Islet precursor cell (in vitro differentiated cells): ENCODE measurements at regions not wholly inside any gene's neighbourhood (a gene's known extent, or its start where the extent isn't known, plus 50 kb on each side); places are given as distances from the start of the nearest gene placed in this dataset.
A peak's percentile ranks its signal among the peaks of the same experiment; 100 is the strongest.
"Not testable (repeated sequence)": the region's sequence is repeated elsewhere in the genome, so short reads cannot be mapped to it uniquely, and the experiment has no call there.

Experiments
- DNase-seq: peaks from one replicate; pipeline ENCODE4 v3.0.0-alpha.2; 2018

DNA sequence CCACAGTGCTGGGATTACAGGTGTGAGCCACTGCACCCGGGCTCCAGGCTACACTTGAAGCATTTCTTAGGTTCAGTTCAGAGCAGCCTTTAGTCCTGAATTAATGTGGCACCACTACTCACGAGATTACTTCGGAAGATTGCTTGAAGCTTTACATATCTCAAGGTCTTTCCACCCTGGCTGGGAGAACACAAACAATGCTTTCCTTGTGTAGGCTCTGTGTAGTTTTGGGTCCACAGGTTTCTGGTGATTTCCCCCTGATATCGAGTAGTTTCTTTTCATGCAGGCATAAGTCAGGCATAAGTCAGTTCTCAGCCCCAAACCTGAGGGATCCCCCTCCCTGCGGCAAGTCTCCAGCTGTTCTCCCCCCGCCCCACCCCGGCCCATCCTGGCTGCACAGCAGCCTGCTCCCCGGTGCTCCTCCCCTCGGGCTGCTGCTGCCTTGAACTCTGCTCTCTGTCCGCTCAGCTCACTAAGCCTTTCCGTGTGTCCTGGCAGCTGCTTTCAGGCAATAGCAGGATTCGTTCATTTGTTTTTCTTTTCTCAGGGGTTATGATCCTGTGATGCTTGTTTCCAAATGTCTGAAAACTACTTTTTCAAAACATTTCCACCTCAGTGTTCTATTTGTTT is 417.7 kb downstream of the TMEM121 start:
- DNase-seq, result no peak

DNA sequence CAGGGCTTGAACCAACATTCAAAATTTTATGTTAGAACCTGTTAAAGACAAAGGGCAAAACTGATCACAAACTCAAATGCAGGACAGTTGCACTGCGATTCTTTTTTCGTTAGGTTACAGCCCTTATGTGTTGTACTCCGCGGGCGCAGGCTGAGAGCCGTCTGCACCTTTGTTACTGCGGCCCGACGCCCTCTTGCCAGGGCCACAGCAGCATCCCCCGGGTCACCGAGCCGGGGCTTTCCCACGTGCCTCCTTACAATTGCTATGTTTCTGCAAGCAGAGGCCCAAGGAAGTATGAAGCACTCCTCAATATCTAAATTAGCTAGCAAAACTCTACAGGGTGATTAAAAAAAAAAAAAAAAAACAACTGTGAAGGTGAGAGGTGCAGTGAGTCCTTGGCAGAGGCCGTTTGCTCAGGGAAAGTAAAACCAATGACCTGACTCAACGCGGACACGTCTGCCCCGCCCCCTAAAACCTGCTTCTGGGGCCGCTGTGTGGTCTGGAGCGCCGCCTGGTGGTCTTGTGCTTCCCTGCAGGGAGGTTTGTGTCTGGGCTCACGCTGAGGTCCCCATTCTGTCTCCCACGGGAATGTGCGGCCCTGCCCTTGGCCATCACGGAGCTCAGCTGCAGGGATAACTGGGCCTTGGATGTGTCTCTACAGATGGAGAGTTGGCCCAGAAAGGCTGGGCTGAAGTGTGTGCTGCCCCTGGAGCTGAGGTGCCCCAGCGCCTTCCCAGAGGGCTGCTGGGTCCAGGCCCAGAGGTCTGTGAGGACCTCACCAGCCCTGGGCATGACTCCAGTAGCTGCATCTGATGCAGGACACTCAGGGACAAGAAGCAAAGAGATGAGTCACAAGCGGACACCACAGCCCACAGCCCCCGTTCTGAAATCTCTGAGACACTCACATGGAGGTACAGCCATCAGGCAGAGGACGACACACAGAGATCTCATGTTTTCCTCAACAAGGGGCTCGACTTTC is 418.5 kb downstream of the TMEM121 start:
- DNase-seq, result peak; percentile 37

DNA sequence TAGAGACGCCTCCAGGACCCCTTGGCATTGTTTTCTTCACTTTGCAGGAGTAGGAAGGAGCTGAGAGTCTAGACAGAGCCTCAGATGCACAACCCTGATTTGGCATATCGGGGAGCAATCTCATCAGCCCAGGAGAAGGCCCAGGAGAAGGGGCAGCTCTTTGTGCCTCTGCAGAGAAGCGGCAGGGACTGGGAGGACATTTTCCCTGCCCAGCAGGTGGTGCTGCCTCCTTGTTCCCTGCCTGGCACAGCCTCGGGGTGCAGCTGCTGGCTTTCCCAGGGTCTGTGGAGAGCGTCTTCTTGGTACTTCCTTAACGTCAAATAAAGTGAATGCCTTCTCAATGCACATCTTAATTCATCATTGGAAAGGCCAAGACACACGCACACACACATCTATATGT is 419.5 kb downstream of the TMEM121 start:
- DNase-seq, result peak; percentile 23

DNA sequence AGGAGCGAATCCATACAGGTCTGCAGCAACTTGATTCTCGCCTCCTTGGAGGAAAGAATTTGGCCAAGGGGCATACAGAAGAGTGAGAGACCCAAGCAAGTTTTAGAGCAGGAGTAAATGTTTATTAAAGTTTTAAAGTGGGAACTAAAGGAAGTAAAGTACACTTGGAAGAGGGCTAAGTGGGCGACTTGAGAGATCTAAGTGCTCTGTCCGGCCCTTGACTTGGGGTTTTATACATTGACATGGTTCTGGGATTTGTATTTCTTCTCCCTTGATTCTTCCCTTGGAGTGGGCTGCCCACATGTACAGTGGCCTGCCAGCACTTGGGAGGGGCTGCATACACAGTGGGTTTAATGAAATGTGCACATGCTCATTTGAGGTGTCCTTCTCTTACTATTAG is 421.2 kb downstream of the TMEM121 start:
- no peak for DNase-seq

DNA sequence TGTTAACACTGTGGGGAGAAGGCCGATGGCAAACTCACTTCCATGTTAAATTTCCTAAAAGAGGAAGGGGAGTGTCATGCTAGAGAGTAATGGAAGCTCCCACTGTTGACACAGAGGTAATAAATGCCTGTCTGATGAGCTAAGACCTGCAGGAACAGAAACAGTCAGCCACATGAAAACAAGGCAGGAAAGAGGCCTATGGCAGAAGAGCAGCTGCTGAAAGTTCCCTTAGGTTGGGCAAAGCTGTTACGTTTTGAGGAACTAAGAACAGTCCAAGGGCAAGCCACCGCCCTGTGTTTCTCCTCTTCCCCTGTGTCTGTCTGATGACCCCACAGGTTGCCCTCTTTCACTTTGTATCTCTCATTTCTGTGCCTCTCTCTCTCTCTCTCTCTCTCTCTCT is 422.6 kb downstream of the TMEM121 start:
- not testable (repeated sequence) for DNase-seq

DNA sequence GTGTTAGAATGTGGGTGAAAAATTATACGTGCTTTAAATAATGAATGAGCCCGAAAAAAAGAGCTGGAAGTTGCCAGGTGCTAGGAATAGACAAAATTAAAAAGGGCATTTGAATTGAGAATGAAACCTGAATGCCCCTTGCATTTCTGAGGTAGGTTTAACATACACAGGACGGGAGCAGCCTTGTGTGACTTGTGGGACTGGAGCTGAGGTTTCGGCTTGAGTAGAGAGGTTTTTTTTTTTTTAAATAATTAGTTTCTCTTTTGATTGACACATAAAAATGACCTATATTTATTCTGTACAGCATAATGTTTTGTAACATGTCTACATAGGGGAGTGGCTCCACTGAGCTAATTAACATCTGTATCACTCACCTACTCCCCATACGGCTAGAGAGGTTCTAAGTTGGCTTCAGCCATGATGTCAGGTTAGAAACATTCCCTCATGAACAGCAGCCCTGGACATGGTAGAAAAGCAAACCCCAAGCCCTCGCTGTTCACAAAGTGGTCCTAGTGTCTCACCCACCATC is 424.0 kb downstream of the TMEM121 start:
- not testable (repeated sequence) for DNase-seq

DNA sequence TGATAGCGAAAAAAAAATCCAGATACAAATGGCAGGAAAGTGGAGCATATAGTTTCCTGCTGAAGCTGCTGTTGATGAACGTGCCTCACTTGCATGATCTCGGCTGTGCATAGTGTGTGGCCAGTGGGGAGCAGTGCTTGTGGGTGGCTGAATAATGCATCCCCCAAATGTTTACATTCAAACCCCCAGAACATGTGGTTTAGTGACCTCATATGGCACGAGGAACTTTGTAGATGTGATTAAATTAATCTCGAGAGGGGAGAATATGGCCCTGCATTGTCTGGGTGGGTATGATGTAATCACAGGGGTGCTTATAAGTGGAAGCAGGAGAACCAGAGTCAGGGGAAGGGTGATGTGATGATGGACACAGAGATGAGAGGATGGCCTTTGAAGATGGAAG is 425.0 kb downstream of the TMEM121 start:
- DNase-seq, result no peak

DNA sequence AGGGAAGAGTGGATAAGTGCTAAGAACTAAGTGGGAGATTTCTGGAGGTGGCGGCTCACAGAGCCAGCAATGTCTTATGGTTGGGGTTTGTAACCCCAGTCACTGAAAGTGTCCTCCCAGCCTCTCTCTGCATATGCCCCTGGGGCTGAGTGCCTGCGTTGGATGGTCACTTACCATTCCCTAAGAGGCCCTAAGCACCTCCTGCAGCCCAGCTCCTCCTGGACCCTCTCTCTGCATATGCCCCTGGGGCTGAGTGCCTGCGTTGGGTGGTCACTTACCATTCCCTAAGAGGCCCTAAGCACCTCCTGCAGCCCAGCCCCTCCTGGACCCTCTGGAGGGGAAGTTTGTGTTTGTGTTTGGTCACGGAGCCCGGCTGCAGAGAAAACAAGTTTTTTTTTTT is 425.8 kb downstream of the TMEM121 start:
- DNase-seq, result no peak

DNA sequence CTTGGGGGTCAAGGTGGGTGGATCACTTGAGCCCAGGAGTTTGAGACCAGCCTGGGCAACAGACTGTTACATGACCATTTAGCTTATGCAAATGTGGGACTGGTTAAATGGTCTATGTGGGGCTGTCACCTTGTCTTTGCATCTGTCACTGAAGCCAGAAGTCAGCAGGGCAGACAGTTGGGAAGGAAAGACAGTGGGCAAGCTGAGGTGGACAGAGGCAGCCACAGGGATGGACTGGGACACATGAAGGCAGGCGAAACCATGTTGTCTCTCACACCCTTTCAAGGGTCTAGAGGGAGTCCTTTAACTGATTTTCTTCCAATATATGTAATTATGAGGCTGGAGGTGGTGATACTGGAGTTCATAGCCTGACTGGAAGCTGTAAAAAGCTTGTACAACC is 426.4 kb downstream of the TMEM121 start:
- DNase-seq, result no peak

DNA sequence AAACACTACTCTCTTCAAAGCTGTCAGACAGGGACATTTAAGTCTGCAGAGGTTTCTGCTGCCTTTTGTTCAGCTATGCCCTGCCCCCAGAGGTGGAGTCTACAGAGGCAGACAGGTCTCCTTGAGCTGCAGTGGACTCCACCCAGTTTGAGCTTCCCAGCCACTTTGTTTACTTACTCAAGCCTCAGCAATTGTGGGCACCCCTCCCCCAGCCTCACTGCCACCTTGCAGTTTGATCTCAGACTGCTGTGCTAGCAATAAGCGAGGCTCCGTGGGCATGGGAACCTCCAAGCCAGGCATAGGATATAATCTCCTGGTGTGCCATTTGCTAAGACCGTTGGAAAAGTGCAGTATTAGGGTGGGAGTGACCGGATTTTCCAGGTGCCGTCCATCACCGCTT is 435.2 kb downstream of the TMEM121 start:
- DNase-seq, result not testable (repeated sequence)

DNA sequence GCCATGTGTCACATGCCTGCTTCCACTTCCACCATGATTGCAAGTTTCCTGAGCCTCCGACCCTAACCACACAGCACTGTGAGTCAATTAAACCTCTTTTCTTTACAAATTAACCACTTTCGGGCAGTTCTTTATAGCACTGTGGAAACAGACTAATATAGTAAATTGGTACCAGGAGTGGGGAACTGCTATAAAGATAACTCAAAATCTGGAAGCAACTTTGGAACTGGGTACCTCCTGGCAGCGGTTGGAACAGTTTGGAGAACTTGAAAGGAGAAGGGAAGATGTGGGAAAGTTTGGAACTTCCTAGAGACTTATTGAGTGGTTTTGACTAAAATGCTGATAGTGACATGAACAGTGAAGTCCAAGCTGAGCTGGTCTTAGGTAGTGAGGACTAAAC is 436.1 kb downstream of the TMEM121 start:
- DNase-seq, result no peak

DNA sequence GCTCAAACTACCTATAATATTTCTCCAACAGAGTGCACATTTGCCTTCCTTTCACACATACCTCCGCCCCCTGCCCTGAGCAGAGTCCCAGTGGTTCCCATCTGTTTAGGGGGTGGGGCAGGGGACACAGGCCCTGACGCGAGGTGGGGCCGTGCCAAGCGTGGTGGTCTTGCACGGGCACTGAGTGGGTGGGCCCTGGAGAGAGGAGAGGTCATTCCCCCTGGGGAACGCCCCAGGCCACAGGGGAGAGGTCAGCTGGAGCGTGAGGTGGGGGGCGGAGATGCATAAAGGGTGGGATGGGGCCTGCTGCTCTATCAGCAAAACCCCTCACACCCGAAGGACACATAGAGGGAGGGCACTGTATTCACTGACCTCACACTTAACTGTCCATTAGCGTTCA is 441.9 kb downstream of the TMEM121 start:
- DNase-seq, result no peak

DNA sequence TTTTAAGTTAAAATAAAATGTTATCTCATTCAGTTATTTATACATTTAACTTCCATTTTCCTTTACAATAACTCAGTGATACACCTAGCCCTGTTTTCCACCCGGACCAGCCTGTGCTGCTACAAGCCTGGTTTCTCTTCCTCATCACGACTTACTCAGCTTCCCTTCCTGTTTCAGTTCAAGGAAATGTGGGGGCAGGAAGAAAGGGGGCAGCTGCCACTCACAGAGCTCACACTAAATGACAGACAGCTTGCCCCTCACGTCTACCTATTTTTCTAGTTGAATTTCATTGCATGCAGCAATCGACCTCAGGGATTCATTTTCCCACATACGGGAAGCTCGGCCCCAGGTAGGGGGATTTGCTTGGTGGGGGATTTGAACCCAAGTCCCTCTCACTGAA is 442.6 kb downstream of the TMEM121 start:
- not testable (repeated sequence) for DNase-seq

DNA sequence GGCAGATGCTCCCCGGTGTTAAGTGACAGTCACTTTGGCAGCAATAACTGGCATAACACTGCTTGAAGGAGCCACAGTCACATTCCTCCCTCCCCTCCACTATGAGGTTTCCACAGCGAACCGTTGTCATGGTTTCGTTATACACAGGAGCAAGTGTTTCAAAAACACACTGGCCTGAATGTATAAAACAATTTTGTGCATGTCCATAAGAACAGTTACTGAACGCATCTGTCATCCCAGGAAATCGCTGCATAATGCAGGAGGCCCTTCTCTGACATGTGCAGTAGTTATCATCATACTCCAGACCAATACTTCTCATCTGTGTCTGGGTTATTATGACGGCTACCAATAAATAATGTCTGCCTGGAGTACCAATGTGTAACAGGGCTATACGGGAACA is 444.4 kb downstream of the TMEM121 start:
- DNase-seq, result not testable (repeated sequence)

DNA sequence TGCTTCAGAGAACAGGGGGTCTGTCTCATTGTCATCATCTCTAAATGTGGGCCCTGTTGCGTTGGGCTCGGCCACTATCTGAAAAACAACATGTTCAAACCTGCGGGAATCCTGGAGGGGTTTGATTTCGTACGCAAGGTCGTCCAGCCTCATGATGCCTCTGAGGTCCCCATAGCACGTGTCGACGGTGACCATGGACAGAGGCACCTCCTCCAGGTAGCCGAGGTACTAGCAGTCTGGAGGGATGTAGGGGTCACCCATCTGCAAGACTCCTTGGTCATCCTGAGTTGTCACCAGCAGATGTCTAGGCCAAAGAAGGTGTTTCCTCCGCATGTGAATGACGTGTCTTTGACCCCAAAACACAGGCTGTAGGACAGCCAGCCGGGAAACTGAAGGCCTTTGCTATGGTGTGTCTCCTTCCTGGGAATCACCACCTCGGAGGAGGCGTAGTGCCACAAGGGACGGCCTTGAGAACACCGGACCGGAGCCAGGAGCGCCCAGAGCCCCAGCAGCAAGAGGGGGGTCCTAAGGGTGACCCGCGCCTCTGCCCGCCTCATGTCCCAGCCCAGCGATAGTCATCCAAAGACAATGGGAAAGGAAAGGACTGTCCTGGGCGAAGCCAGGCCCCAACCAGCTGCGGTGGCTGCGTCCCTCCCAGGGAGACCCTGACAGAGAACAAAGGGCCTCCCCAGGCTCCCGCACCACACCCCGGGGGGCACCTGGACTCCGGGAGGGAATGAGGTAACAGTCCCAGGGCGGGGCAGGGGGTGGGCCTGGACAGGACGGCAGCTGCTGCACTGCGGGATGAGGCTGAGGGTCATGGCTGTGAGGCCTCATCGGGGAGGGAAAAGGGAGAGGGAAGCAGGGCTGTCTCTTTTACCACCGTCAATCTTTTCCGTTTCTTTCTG is 445.5 kb downstream of the TMEM121 start:
- no peak for DNase-seq

DNA sequence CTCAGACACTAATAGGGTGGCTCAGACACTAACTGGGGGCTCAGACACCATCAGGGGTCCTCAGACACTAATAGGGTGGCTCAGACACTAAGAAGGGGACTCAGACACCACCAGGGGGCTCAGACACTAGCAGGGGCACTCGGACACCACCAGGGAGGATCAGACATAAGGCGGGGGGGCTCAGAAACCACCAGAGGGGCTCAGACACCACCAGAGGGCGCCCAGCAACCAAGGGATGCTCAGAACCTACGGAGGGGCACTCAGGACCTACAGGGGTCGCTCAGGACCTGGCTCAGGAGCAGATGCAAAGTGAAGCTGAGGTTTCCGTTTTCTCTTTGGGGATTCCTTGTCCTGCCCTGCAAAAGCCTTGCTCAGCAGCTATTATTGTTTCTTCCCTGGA is 448.5 kb downstream of the TMEM121 start:
- DNase-seq, result no peak

DNA sequence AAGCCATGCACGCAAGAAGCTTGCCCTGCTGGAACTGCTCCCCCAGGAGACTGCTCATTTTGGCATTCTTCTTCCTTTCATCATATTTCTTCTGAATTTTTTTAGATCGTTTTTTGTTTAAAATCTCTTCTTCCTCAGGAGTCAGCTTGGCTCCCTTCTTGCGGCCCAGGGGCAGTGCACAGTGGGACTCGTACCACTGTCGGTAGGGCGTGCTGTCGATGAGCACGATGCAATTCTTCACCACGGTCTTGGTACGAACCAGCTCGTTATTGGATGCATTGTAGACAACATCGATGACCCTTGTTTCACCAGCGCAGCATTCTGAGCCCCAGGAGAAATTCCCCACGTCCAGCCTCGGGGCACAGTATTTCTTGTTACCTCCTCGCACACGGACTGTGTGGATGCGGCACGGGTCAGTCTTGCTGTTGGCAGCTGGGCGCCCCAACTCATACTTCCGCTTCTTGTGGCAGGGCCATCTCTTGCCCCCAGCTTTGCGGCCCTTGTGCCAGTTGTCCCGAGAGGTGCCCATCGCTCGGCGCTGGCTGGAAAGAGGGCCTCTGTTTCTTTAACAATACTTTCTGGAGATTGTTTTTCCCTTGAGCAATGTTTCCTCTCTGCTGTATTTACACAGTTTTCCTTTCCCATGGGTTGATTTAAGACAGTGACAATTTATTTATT is 452.4 kb downstream of the TMEM121 start:
- no peak for DNase-seq

DNA sequence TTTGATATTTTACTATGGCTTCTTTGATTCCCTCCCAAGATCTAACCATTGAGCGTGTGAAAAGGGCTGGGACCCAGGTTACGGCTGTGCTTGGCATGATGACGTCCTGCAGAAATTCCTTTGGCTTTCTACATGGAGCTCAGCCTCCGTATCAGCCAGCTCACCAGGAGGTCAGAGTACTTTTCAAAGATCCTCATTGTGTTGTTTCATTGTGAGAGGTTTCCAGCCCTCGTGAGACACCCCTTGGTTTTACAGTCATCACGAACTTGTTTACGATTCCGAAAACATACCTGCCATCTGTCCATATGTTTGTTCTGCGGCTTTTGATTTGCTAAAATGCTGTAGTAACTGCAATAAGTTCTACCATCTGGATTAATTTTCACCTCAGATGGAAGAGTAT is 453.1 kb downstream of the TMEM121 start:
- DNase-seq, result no peak

DNA sequence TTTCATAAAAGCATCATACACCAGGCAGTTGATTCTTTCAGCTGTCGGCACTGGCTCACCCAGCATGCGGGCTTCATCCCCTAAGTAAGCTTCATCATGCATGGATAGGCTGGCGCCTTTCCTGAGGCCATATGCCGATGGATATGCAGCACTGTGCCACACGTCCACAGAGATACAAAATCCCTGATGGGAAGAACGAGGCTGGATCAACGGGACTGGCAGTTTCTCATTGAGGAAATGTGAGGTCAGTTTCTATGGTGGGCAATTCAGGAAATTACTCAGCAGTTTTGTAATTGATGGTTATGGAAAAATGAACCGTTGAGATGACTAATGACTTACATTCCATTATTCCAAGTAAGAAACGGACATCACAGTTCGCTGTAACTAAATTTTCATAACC is 453.8 kb downstream of the TMEM121 start:
- DNase-seq, result no peak

DNA sequence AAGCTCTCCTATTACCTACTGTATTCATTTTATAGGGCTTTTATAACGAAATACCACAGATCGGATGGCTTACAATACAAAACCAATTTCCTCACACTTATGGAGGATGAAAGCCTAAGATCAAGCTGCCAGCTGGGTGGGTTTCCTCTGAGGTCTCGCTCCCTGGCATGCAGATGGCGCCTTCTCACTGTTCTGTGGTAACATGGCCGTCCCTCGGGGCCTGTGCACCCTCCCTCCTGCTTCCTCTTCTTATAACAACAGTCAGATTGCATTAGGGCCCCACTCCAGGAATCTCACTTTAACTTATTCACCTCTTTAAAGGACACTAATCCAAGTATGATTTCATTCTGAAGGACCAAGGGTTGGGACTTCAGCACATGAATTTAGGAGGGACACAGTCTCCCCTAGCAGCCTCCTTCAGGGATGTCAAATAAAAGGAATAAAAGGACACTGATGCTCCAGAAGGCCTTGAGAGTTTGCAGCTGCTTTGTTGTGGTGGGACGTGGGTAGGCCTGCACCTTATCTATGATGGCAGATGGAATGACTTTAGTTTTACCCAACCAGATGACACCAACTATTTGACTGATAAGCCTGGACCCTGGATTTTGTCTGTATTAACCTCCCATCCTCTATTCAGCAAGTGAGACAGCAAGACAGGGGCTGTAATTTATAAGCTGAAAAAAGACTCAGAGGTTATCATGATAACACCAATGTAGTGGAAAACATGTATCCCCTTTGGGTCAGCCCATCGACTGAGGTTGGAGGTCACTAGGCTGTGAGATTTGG is 455.3 kb downstream of the TMEM121 start:
- DNase-seq, result not testable (repeated sequence)

DNA sequence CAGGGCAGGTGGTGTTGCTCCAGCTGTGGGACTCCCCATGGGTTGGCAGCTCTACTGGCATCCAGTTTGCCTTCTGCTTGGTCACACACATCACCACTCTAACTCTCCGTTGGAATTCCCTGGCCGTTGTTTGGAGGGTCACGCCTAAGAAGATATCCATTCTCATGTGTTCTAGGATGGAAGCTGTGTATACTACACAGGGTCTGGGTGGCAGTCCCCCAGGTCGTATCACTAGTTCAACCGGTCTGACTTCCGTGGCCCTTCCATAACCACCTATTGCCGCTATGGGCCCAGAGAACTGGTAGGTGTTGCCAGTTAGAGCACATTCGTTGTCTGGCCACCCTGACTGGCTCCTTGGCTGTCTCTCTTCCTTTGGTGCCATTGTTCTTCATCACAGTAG is 456.3 kb downstream of the TMEM121 start:
- no peak for DNase-seq

DNA sequence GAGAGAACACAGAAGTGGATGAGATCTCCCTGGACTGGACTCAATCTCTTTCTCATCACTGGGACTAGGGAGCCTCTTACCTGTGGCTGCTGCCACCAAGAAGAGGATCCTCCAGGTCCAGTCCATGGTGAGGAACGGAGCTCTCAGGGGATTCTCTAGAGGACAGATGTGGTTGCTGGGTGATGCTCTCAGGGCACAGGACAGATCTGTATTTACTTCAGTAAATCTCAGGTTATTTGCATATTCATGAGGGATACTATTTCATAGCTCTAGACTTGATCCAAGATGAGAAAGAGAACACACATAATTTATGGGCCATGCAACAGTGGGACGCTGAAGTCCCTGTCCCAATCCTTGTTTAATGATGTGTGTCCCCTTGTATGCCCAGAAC is 460.5 kb downstream of the TMEM121 start:
- DNase-seq, result no peak
